Sigmoid colon (tissue), 6 donors: ENCODE measurements at regions not wholly inside any gene's neighbourhood (a gene's known extent, or its start where the extent isn't known, plus 50 kb on each side); places are given as distances from the start of the nearest gene placed in this dataset.

ENCODE experiments used
- DNase-seq: peaks from one replicate; pipeline ENCODE4 v3.0.0-alpha.2; 2019
- H3K27ac ChIP-seq, 4 donors: fragments of 200-600 bp; sonication (generic); one replicate each; pipeline ENCODE4 v1.5.1; 2016 to 2019; ENCODE audit warnings: mild to moderate bottlenecking in 1 of 4
- H3K27me3 ChIP-seq, 3 donors: fragments of 200-600 bp; sonication (generic); one replicate each; pipeline ENCODE4 v1.5.1; 2019; ENCODE audit warnings: mild to moderate bottlenecking in 1 of 3
- H3K36me3 ChIP-seq, 4 donors: fragments of 200-600 bp; sonication (generic); one replicate each; pipeline ENCODE4 v1.5.1; 2016 to 2019
- H3K4me1 ChIP-seq, 4 donors: fragments of 200-600 bp; sonication (generic); one replicate each; pipeline ENCODE4 v1.5.1; 2017 to 2019
- H3K4me3 ChIP-seq, 4 donors: fragments of 200-600 bp; sonication (generic); one replicate each; pipeline ENCODE4 v1.5.1; 2017 to 2019; ENCODE audit warnings: mild to moderate bottlenecking in 2 of 4, moderate library complexity in 1 of 4
- H3K9me3 ChIP-seq, 4 donors: fragments of 200-600 bp in 3 of 4; sonication (generic) in 3 of 4; one replicate each; pipeline versions ENCODE4 v1.5.1 to v1.6.1; 2013 to 2019
- CTCF ChIP-seq, 4 experiments: fragments of 450-650 bp in 3 of 4; fragments of 200-600 bp in 1 of 4; IDR thresholded peaks; one replicate each; pipeline ENCODE4 v1.5.1; 2016 to 2019; ENCODE audit warnings: antibody characterized with exemption in 4 of 4, mild to moderate bottlenecking in 3 of 4, moderate library complexity in 2 of 4
- EP300 ChIP-seq, 4 donors: sonication (generic); formaldehyde crosslinking; IDR thresholded peaks; one replicate each; pipeline ENCODE4 v1.6.1; 2017; ENCODE audit warnings: antibody characterized with exemption in 4 of 4
- POLR2A ChIP-seq, 2 donors: fragments of 450-650 bp; IDR thresholded peaks; one replicate each; pipeline ENCODE4 v1.6.1; 2016; ENCODE audit warnings: antibody characterized with exemption in 2 of 2, mild to moderate bottlenecking in 2 of 2, moderate library complexity in 2 of 2
- POLR2AphosphoS5 ChIP-seq, 4 donors: sonication (generic); formaldehyde crosslinking; IDR thresholded peaks; one replicate each; pipeline ENCODE4 v1.6.1; 2017; ENCODE audit warnings: antibody characterized with exemption in 4 of 4
- WGBS, 2 donors: extraction: QIAGEN DNeasy Blood & Tissue Kit; methylation state at CpG; one replicate each; pipeline ENCODE4 v1.1.7; 2013; 5-methylcytosine and 5-hydroxymethylcytosine counted together
- intact Hi-C: fragments of 100-400 bp; cut with DNase I; formaldehyde crosslinking; loops from one replicate; pipeline ENCODE4 v1.15.1; 2023
- donor health status: healthy with polysubstance abuse.
- donor health status: healthy.

- peak; percentile 28 for DNase-seq
- H3K4me3 ChIP-seq, result no peak overlapping the region
- H3K36me3 ChIP-seq, result no peaks in the 10 kb centered on the region
- TF ChIP-seq CTCF (IDR thresholded peaks at IDR 0.05), result no peak
- no peak for TF ChIP-seq EP300 (IDR thresholded peaks at IDR 0.05)
- no peak for TF ChIP-seq POLR2AphosphoS5 (IDR thresholded peaks at IDR 0.05)
- no peak for TF ChIP-seq POLR2A (IDR thresholded peaks at IDR 0.05)
- no peak overlapping the region for H3K27ac ChIP-seq
- intact Hi-C loops, result no loop called here
- WGBS, 2 donors, result 51 to 66% methylated on average over 18 of the region's 18 CpGs
- H3K27me3 ChIP-seq, result peaks cover 0 to 7% (median 0%) of the 10 kb centered on the region in 3 donors
- H3K9me3 ChIP-seq, result peaks cover 0 to 11% (median 0%) of the 10 kb centered on the region in 4 donors
- H3K4me1 ChIP-seq, result peaks cover 0 to 13% (median 11%) of the 10 kb centered on the region in 4 donors
These were observed 60.0 kb upstream of the DIO3 start for GRCh38 chr14:101501341-101501740.

GRCh38 chr14:101501858-101502615 is 59.3 kb upstream of the DIO3 start:
- H3K4me1 ChIP-seq, result peaks cover 0 to 11% (median 10%) of the 10 kb centered on the region in 4 donors
- H3K36me3 ChIP-seq, result no peaks in the 10 kb centered on the region
- H3K27me3 ChIP-seq, result peaks cover 0 to 7% (median 0%) of the 10 kb centered on the region in 3 donors
- DNase-seq, result peak; percentile 43
- H3K4me3 ChIP-seq, result no peak overlapping the region
- H3K9me3 ChIP-seq, result peaks cover 0 to 11% (median 0%) of the 10 kb centered on the region in 4 donors
- no peak overlapping the region for H3K27ac ChIP-seq
- WGBS, 2 donors, result 56 to 73% methylated on average over 15 of the region's 15 CpGs
- intact Hi-C loops, result no loop called here
- TF ChIP-seq CTCF (IDR thresholded peaks at IDR 0.05) (no peak), EP300 (IDR thresholded peaks at IDR 0.05) (no peak), POLR2A (IDR thresholded peaks at IDR 0.05) (no peak)

- Histone ChIP-seq H3K27ac (no peak overlapping the region), H3K9me3 (peaks cover 0 to 11% (median 0%) of the 10 kb centered on the region in 4 donors), H3K27me3 (peaks cover 0 to 7% (median 0%) of the 10 kb centered on the region in 3 donors), H3K4me3 (no peak overlapping the region), H3K4me1 (peaks cover 0 to 3% (median 2%) of the 10 kb centered on the region in 4 donors), H3K36me3 (no peaks in the 10 kb centered on the region)
- intact Hi-C loops, result no loop called here
- peak; percentile 49 for DNase-seq
- TF ChIP-seq POLR2A (IDR thresholded peaks at IDR 0.05) (no peak), CTCF (IDR thresholded peaks at IDR 0.05) (no peak), POLR2AphosphoS5 (IDR thresholded peaks at IDR 0.05) (no peak), EP300 (IDR thresholded peaks at IDR 0.05) (no peak)
- WGBS, 2 donors, result 91 to 93% methylated on average over 18 of the region's 18 CpGs
These were observed 58.4 kb upstream of the DIO3 start for GRCh38 chr14:101502761-101503392.

GRCh38 chr14:101503431-101504095 is 57.7 kb upstream of the DIO3 start:
- 93 to 95% methylated on average over 14 of the region's 14 CpGs for WGBS, 2 donors
- peak; percentile 37 for DNase-seq
- intact Hi-C loops, result no loop called here

More at GRCh38 chr14:101503431-101504095, 57.7 kb upstream of the DIO3 start:
- Histone ChIP-seq H3K27ac (no peak overlapping the region), H3K4me3 (no peak overlapping the region), H3K27me3 (peaks cover 0 to 7% (median 0%) of the 10 kb centered on the region in 3 donors), H3K4me1 (no peaks in the 10 kb centered on the region), H3K36me3 (no peaks in the 10 kb centered on the region), H3K9me3 (peaks cover 0 to 11% (median 0%) of the 10 kb centered on the region in 4 donors)
- TF ChIP-seq EP300 (IDR thresholded peaks at IDR 0.05) (no peak), CTCF (IDR thresholded peaks at IDR 0.05) (no peak), POLR2AphosphoS5 (IDR thresholded peaks at IDR 0.05) (no peak), POLR2A (IDR thresholded peaks at IDR 0.05) (no peak)
